ENCODE measurements at regions not wholly inside any gene's neighbourhood (a gene's known extent, or its start where the extent isn't known, plus 50 kb on each side); places are given as distances from the start of the nearest gene placed in this dataset.

DNA sequence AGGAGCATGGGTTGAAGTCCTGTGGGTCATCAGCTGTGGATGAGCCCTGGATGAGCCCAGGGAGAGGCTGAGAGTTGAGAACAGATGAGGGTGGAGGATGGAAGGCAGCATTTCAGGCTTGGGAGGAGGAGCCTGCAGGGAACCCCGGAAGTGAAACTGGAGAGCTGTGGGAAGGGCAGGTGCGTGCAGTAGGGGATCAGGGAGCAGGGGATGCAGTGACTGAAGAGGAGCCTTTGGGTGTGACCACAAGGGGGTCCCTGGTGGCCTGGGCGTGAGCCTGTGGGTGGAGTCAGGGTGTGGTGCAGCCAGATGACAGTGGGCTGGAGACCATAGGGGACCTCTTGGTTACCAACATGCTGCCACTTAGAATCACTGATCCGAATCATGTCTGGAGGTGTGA is 115.5 kb downstream of the PAPOLA start:
- H3K9me3 ChIP-seq = no peaks in the 10 kb centered on the region
- H3K36me3 ChIP-seq (replicated peaks in 1 of 2; ENCODE audit: insufficient read depth in 1 of 2, low read depth in 2 of 2) = no peaks in the 10 kb centered on the region
- DNase-seq (no peak), ATAC-seq (no peak)
- TF ChIP-seq, protein P1, sequence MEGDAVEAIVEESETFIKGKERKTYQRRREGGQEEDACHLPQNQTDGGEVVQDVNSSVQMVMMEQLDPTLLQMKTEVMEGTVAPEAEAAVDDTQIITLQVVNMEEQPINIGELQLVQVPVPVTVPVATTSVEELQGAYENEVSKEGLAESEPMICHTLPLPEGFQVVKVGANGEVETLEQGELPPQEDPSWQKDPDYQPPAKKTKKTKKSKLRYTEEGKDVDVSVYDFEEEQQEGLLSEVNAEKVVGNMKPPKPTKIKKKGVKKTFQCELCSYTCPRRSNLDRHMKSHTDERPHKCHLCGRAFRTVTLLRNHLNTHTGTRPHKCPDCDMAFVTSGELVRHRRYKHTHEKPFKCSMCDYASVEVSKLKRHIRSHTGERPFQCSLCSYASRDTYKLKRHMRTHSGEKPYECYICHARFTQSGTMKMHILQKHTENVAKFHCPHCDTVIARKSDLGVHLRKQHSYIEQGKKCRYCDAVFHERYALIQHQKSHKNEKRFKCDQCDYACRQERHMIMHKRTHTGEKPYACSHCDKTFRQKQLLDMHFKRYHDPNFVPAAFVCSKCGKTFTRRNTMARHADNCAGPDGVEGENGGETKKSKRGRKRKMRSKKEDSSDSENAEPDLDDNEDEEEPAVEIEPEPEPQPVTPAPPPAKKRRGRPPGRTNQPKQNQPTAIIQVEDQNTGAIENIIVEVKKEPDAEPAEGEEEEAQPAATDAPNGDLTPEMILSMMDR (IDR thresholded peaks at IDR 0.05) = no peak
- TF ChIP-seq POLR2A (IDR thresholded peaks at IDR 0.05) = no peak
- 64 to 74% methylated on average over 4 of the region's 4 CpGs for WGBS, 2 donors
- H3K27ac ChIP-seq = no peak overlapping the region
- no peak overlapping the region for H3K4me3 ChIP-seq
- no peaks in the 10 kb centered on the region for H3K4me1 ChIP-seq
- intact Hi-C loops (cut with DNase I) = no loop called here
- no peaks in the 10 kb centered on the region for H3K27me3 ChIP-seq

DNA sequence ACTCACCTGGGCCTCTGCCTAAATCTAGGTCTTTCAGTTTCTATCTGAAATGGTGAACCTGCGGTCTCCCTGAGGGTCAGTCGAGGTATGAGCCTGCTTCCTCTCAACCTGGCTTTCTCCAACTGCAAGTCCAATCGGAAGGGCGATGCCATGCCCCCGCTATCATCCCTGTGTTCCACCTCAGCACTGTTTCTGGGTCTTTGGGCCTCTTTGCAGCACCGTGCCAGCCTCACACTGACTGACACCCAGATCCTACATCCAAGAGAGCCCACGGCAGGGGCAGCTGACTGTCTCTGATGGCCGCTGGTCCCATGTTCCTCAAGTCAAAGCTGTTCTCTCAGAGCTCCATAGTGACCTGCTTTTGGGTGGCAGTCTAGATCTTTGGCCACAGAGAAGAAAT is 120.7 kb downstream of the PAPOLA start:
- ATAC-seq = no peak
- no peak overlapping the region for H3K4me3 ChIP-seq
- no peaks in the 10 kb centered on the region for H3K9me3 ChIP-seq
- intact Hi-C loops (cut with DNase I) = no loop called here
- H3K27ac ChIP-seq = no peak overlapping the region
- WGBS, 2 donors = 78 to 79% methylated on average over 8 of the region's 8 CpGs
- no peaks in the 10 kb centered on the region for H3K36me3 ChIP-seq (replicated peaks in 1 of 2; ENCODE audit: insufficient read depth in 1 of 2, low read depth in 2 of 2)
- TF ChIP-seq, protein P1 (IDR thresholded peaks at IDR 0.05) = no peak
- TF ChIP-seq POLR2A (IDR thresholded peaks at IDR 0.05) = no peak
- no peaks in the 10 kb centered on the region for H3K27me3 ChIP-seq
- no peak for DNase-seq
- H3K4me1 ChIP-seq = no peaks in the 10 kb centered on the region

DNA sequence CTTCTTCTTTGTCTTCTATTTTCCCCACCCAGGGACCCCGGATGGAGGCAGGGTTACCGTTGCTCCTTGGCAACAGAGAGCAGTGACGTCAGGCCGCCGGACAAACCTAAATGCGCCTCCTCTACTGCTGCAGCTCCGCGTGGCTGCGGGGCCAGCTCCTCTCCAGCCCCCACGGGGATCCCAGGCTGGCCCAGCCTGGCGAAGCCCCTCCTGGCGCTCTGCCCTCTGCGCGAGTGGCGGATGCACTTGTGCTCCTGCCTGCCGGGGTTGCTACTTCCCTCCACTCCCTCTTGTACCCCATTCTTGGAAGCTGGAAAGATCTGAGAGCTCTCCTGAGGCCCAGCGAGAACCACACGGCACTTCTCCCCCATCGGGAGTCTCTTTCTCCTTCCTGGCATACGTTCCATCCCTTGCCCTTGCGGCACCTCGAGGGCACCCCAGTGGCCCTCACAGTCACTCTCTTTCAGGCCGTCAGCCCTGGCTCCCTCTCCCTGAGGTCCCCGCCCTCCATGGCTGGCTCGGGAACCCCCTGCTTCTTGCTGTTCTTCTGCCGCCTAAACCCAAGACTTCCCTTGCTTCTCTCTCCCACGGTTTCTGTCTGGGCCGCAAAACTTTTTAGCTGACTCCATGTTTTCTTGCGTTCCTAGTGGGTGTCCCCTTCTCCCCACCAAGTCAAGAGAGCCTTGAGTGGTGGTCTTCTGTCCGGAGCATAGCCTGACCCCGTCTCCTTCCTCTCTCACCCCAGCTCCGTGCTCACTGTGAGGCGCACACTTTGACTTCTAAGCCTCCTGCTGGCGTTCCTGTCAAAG is 121.7 kb downstream of the PAPOLA start:
- H3K27ac ChIP-seq = no peak overlapping the region
- H3K4me1 ChIP-seq = no peaks in the 10 kb centered on the region
- no peaks in the 10 kb centered on the region for H3K9me3 ChIP-seq
- no peak for DNase-seq
- 69 to 70% methylated on average over 32 to 34 of the region's 34 CpGs for whole genome bisulfite sequencing, 2 donors
- no peak for ATAC-seq
- no peak for TF ChIP-seq POLR2A (IDR thresholded peaks at IDR 0.05)
- H3K4me3 ChIP-seq = no peak overlapping the region
- H3K27me3 ChIP-seq = no peaks in the 10 kb centered on the region
- no peaks in the 10 kb centered on the region for H3K36me3 ChIP-seq (replicated peaks in 1 of 2; ENCODE audit: insufficient read depth in 1 of 2, low read depth in 2 of 2)
- intact Hi-C loops (cut with DNase I) = no loop called here

DNA sequence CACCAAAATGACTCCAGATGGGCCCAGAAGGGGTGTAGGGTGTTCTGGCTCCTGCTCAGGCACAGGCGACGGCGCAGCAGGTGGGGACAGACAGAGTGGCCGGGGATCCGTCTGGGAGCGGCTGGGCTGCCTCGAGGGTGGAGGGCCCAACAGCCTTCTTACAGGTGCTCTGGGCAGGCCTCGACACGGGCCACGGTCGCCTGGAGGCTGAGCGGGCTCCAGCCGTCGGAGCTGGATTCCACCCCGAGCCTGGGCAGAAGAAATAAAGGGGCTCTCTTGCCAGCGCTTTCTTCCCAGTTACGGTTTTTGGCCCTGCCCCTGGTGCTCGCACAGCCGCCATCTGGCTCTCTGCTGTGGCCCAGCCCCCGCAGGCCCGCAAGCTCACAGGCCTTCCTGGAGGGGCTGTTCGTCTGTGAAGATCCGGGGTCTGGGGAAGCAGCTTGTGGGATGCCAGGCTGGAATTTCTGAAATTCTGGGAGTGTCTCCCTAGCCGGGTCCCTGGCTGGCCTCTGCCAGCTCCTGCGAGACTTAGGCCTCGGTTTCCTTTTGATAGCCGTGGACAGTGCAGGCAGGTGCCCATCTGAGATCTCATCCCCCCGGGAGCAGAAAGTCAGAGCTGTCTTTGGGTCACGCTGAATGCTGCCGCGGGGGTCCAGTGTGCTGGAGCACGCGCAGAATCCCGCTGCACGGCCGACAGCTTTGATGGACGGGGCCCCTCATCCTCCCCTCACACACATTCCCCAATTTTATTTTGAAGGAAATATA is 122.7 kb downstream of the PAPOLA start:
- Histone ChIP-seq H3K4me1 (no peaks in the 10 kb centered on the region), H3K4me3 (no peak overlapping the region), H3K9me3 (no peaks in the 10 kb centered on the region), H3K27ac (no peak overlapping the region), H3K27me3 (no peaks in the 10 kb centered on the region), H3K36me3 (replicated peaks in 1 of 2; ENCODE audit: insufficient read depth in 1 of 2, low read depth in 2 of 2) (no peaks in the 10 kb centered on the region)
- ATAC-seq = no peak
- WGBS, 2 donors = 66 to 73% methylated on average over 8 to 37 of the region's 37 CpGs
- no peak for DNase-seq
- TF ChIP-seq, protein P1 (IDR thresholded peaks at IDR 0.05) = no peak
- no peak for TF ChIP-seq POLR2A (IDR thresholded peaks at IDR 0.05)
- intact Hi-C loops (cut with DNase I) = no loop called here

DNA sequence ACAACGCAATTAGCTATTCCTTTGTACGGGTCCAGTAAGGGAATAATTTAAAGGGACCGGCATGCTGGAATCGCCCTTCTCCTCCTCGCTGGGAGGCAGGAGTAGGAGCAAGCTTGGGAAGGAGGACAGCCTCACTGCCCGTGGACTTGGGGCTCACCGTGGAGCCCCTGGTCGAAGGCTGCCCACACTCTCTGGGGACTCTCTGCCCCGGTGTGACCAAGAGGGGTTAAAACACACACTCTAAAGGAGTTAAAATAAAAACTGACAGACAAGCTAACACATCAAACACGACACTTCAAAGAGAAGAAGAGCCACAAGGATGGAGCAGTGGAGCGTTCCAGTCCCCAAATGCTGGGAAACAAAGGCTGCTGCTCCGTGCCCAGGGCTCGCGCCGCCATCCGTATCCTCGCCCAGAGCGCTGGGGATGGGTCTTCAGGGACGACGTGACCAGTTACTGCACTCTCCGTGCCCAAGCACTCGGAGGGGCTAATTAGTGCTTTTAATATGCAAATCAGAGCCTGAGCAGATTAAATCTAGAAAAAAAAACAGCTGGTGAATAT is 123.3 kb downstream of the PAPOLA start:
- Histone ChIP-seq H3K4me1 (no peaks in the 10 kb centered on the region), H3K36me3 (replicated peaks in 1 of 2; ENCODE audit: insufficient read depth in 1 of 2, low read depth in 2 of 2) (no peaks in the 10 kb centered on the region), H3K9me3 (no peaks in the 10 kb centered on the region), H3K27ac (no peak overlapping the region), H3K4me3 (no peak overlapping the region), H3K27me3 (no peaks in the 10 kb centered on the region)
- ATAC-seq = no peak
- DNase-seq = no peak
- intact Hi-C loops (cut with DNase I) = no loop called here
- no peak for TF ChIP-seq POLR2A (IDR thresholded peaks at IDR 0.05)
- TF ChIP-seq, protein P1 (IDR thresholded peaks at IDR 0.05) = no peak
- WGBS, 2 donors = 58 to 59% methylated on average over 22 of the region's 22 CpGs

All from body of pancreas (tissue), 4 donors.